HG02571 (cell line): ENCODE measurements at regions not wholly inside any gene's neighbourhood (a gene's known extent, or its start where the extent isn't known, plus 50 kb on each side); places are given as distances from the start of the nearest gene placed in this dataset.

ENCODE experiments used
- ATAC-seq: cut with Tn5 transposase; IDR thresholded peaks from one replicate; pipeline ENCODE4 v1.9.1; 2021; ENCODE audit warnings: mild to moderate bottlenecking, moderate library complexity; ENCODE audit not compliant: unreplicated experiment

GRCh38 chr13:33686772-33687480, 131.0 kb upstream of the RFC3 start:
- ATAC-seq, result no peak

DNA sequence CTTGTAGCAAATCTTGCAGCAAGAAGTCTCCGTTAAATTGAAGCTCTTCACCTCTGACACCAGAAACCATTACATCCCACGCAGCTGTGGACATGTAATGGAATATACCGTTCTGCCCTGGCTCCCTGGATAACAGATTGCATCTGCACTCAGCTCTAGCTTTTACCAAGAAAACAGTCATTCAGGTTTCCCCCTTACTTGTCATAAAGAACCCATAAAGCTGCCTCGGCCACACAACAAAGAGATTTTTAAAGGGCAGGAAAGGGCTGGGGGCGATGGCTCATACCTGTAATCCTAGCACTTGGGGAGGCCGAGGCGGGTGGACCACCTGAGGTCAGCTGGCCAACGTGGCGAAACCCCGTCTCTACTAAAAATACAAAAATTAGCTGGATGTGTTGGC, 127.6 kb upstream of the RFC3 start:
- no peak for ATAC-seq

DNA sequence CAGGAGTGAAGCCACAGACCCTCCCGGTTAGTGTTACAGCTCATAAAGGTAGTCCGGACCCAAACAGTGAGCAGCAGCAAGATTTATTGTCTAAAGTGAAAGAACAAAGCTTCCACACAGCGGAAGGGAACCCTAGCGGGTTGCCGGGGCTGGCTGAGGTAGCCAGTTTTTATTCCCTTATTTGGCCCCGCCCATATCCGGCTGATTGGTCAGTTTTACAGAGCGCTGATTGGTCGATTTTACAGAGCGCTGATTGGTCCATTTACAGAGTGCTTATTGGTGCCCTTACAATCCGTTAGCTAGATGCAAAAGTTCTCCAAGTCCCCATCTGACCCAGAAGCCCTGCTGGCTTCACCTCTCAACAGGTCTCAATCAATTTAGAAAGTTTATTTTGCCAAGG, 126.0 kb upstream of the RFC3 start:
- ATAC-seq, result no peak

- no peak for ATAC-seq
Measured at GRCh38 chr13:33692531-33692930, 125.4 kb upstream of the RFC3 start.

GRCh38 chr13:33694546-33694945, 123.4 kb upstream of the RFC3 start:
- ATAC-seq, result no peak

GRCh38 chr13:33696530-33696929, 121.4 kb upstream of the RFC3 start:
- no peak for ATAC-seq

- ATAC-seq, result no peak
Measured at GRCh38 chr13:33697926-33698325, 120.0 kb upstream of the RFC3 start.

DNA sequence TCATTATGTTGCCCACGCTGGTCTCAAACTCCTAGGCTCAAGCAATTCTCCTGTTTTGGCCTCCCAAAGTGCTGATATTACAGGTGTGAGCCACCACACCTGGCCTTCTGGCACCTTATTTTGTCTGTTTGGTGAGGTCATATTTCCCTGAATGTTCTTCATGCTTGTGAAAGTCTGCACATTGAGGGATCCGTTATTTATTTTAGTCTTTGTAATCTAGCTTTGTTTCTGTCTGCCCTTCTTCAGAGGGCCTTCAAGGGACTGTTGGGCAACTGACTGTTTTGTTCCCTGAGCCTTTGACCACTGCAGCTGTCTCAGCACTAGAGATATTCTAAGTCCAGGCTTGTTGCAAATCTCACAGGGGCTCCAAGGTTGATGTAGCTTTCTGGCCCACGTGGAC, 110.5 kb upstream of the RFC3 start:
- ATAC-seq, result no peak

DNA sequence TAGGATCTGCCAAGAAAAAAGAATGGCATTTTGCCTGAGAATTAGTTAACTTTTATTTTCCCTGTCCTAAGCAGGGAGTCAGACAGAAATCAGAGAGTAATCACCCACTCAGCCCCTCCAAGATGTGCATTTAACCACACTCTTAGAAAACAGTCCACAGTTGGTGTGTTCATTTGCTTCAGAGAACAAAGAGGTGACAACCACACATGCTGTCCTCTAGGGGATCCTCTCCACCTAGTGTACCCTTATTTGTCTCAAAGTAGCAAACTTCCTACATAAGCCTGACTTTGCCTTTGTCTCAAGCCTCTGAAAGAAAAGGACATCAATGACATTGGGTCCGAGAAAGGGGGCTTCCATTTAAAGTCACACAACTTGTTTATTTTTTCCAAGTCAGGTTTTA, 107.0 kb upstream of the RFC3 start:
- no peak for ATAC-seq

DNA sequence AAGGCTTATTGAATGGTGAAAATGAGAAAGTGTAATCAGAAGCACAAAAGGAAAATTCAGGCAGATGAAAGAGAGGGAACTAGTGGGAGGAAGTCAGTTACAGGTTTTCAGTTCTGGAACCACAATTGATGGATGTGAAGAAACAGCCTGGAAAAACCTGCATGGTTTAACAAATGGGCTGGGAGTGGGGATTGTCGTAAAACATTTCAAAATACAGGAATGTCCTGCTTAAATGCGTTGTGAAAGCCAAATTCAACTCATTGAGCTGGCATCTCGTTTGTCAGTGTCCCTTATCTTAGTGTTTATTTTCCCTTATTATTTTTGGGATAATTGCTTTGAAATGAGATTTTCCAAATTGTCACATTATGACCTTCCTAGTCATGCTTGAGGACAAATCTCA, 106.5 kb upstream of the RFC3 start:
- no peak for ATAC-seq

DNA sequence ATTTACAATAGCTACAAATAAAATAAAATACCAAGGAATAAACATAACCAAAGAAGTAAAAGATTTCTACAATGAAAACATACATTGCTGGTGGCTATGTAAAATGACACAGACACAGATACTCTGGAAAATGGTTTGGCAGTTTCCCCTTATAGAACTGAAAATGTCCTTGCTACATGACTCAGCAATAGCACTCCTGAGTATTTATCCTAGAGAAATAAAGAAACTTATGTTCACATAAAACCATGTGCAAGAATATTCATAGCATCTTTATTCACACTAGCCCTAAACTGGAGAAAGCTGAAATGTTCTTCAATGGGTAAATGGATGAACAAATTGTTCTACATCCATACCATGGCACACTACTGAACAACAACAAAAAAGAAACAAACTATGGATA, 100.2 kb upstream of the RFC3 start:
- ATAC-seq, result no peak

- ATAC-seq, result no peak
Measured at GRCh38 chr13:33721724-33722123, 96.2 kb upstream of the RFC3 start.

GRCh38 chr13:33722216-33722915, 95.6 kb upstream of the RFC3 start:
- ATAC-seq, result no peak

- ATAC-seq, result no peak
Measured at GRCh38 chr13:33723365-33723764, 94.6 kb upstream of the RFC3 start.

- peak; percentile 62 for ATAC-seq
Measured at GRCh38 chr13:33723772-33724435, 94.0 kb upstream of the RFC3 start.

- no peak for ATAC-seq
Measured at GRCh38 chr13:33725340-33725739, 92.6 kb upstream of the RFC3 start.

DNA sequence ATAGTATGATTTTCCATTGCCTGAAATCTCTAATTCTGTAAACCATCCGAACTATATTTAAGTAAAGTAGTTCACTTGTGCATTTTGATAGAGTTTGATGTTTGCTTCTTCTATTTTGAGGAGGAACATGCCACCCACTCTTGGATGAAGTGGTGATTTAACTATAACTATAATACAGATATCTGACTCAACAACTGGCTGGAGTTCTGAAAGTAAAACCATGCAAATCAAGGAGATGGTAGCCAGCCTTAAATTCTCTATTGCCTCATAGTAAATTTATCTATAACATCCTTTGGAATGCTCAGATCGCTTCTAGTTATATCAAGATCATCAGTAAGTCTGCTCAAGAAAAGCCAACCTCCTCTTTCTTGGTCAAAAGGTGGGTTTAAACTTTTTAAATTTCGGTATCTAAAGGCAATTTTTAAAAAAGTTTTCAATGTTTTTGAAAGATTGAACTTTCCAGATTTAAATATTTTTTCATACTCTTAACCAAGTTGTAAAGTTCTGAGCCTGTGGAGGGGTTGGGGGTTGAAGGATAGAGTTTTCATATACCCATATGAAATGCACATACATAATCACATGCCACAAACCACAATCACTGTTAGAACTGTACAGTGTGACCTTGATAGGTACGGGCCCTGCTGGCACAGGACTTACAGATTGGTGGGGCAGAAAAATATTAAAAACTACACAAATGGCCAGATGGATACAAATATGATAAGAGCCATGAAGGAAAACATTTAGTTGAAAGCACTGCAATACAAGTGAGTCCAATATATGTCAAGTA, 90.5 kb upstream of the RFC3 start:
- no peak for ATAC-seq

GRCh38 chr13:33728271-33729037, 89.5 kb upstream of the RFC3 start:
- ATAC-seq, result peak; percentile 80

- ATAC-seq, result no peak
Measured at GRCh38 chr13:33730147-33730546, 87.8 kb upstream of the RFC3 start.

DNA sequence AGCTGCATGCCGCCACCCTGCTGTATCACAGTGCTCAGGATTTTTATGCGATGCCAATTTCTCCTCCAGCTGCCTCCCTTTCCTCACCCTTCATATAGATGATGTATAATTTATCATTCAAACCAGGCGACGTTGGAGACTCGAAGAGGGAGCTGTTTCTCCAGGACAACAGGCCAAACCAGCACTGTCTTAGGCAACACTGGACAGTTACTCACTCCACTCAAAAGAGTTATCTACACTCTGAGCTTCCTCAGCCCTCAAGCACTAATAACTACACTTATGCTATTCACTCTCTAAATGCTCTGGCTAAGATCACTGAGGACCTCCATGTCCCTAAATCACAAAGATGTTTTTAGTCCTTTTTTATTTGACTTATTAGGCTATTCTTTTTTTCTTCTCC, 87.3 kb upstream of the RFC3 start:
- ATAC-seq, result no peak

- no peak for ATAC-seq
Measured at GRCh38 chr13:33735276-33735675, 82.7 kb upstream of the RFC3 start.
